ENCODE measurements at regions not wholly inside any gene's neighbourhood (a gene's known extent, or its start where the extent isn't known, plus 50 kb on each side); places are given as distances from the start of the nearest gene placed in this dataset.

GRCh38 chr14:30445011-30445793, 113.8 kb upstream of the G2E3 start:
- H3K4me3 Mint-ChIP-seq = no peak overlapping the region
- H3K4me2 ChIP-seq = no peak overlapping the region

DNA sequence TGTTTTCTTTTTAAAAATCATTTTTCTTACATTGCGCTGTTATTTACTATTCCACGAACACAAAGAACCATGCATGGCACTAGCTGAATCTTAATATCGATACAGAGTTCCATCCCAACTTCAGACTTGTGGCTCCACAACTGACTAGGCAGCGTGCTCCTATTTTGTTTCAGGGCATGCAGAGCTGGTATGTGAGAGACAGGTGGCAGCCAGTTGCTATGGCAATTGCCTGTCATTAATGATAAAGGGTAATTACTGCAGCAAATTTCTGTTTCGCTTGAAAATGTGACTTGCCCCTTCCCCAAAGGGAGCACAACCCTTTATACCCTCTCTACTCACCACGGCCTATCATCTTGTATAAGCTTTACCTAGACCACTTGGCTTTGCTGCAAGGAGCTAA, 113.1 kb upstream of the G2E3 start:
- H3K4me3 Mint-ChIP-seq = no peak overlapping the region
- H3K9me3 Mint-ChIP-seq = no peaks in the 10 kb centered on the region
- H3K4me1 Mint-ChIP-seq = 0 out of 3 replicates have a peak, but pooled peaks cover 4% of the 10 kb centered on the region
- no peaks in the 10 kb centered on the region for H3K27me3 ChIP-seq (ENCODE audit: insufficient read depth)
- peaks cover 6% of the 10 kb centered on the region for H3K4me1 ChIP-seq (ENCODE audit: insufficient read depth)
- H3K27ac ChIP-seq (ENCODE audit: low read depth) = no peak overlapping the region
- no peak overlapping the region for H3K4me2 ChIP-seq
- no peaks in the 10 kb centered on the region for H3K36me3 Mint-ChIP-seq (ENCODE audit: low read depth)
- H3K4me3 ChIP-seq = no peak overlapping the region
- no peaks in the 10 kb centered on the region for H3K79me2 ChIP-seq (replicated peaks; ENCODE audit: insufficient read depth)
- no peaks in the 10 kb centered on the region for H3K36me3 ChIP-seq (ENCODE audit: insufficient read depth)
- H3K9me2 ChIP-seq (ENCODE audit: insufficient read depth) = no peaks in the 10 kb centered on the region
- ATAC-seq (no peak), DNase-seq (ENCODE audit: low spot score) (no peak)
- H3F3A ChIP-seq (replicated peaks; ENCODE audit: low read depth) = no peaks in the 10 kb centered on the region
- H2AFZ ChIP-seq = no peak overlapping the region
- H3K27ac Mint-ChIP-seq = no peak overlapping the region
- H4K20me1 ChIP-seq (replicated peaks; ENCODE audit: insufficient read depth) = no peaks in the 10 kb centered on the region
- H3K27me3 Mint-ChIP-seq (ENCODE audit: insufficient read depth, low read depth, poor library complexity) = no peaks in the 10 kb centered on the region
- TF ChIP-seq JUNB (IDR thresholded peaks at IDR 0.05; ENCODE audit: unreplicated experiment) (no peak), ZNF114 (CRISPR knock-in tag; IDR thresholded peaks at IDR 0.05) (no peak), ZNF331 (CRISPR knock-in tag; IDR thresholded peaks at IDR 0.05; ENCODE audit: low read depth) (no peak), STAT1 (IDR thresholded peaks at IDR 0.05; ENCODE audit: unreplicated experiment) (no peak), CTCF (conservative IDR thresholded peaks at IDR 0.05; ENCODE audit: low read depth in 2 of 2) (no peak)
- TF ChIP-seq, protein P1, sequence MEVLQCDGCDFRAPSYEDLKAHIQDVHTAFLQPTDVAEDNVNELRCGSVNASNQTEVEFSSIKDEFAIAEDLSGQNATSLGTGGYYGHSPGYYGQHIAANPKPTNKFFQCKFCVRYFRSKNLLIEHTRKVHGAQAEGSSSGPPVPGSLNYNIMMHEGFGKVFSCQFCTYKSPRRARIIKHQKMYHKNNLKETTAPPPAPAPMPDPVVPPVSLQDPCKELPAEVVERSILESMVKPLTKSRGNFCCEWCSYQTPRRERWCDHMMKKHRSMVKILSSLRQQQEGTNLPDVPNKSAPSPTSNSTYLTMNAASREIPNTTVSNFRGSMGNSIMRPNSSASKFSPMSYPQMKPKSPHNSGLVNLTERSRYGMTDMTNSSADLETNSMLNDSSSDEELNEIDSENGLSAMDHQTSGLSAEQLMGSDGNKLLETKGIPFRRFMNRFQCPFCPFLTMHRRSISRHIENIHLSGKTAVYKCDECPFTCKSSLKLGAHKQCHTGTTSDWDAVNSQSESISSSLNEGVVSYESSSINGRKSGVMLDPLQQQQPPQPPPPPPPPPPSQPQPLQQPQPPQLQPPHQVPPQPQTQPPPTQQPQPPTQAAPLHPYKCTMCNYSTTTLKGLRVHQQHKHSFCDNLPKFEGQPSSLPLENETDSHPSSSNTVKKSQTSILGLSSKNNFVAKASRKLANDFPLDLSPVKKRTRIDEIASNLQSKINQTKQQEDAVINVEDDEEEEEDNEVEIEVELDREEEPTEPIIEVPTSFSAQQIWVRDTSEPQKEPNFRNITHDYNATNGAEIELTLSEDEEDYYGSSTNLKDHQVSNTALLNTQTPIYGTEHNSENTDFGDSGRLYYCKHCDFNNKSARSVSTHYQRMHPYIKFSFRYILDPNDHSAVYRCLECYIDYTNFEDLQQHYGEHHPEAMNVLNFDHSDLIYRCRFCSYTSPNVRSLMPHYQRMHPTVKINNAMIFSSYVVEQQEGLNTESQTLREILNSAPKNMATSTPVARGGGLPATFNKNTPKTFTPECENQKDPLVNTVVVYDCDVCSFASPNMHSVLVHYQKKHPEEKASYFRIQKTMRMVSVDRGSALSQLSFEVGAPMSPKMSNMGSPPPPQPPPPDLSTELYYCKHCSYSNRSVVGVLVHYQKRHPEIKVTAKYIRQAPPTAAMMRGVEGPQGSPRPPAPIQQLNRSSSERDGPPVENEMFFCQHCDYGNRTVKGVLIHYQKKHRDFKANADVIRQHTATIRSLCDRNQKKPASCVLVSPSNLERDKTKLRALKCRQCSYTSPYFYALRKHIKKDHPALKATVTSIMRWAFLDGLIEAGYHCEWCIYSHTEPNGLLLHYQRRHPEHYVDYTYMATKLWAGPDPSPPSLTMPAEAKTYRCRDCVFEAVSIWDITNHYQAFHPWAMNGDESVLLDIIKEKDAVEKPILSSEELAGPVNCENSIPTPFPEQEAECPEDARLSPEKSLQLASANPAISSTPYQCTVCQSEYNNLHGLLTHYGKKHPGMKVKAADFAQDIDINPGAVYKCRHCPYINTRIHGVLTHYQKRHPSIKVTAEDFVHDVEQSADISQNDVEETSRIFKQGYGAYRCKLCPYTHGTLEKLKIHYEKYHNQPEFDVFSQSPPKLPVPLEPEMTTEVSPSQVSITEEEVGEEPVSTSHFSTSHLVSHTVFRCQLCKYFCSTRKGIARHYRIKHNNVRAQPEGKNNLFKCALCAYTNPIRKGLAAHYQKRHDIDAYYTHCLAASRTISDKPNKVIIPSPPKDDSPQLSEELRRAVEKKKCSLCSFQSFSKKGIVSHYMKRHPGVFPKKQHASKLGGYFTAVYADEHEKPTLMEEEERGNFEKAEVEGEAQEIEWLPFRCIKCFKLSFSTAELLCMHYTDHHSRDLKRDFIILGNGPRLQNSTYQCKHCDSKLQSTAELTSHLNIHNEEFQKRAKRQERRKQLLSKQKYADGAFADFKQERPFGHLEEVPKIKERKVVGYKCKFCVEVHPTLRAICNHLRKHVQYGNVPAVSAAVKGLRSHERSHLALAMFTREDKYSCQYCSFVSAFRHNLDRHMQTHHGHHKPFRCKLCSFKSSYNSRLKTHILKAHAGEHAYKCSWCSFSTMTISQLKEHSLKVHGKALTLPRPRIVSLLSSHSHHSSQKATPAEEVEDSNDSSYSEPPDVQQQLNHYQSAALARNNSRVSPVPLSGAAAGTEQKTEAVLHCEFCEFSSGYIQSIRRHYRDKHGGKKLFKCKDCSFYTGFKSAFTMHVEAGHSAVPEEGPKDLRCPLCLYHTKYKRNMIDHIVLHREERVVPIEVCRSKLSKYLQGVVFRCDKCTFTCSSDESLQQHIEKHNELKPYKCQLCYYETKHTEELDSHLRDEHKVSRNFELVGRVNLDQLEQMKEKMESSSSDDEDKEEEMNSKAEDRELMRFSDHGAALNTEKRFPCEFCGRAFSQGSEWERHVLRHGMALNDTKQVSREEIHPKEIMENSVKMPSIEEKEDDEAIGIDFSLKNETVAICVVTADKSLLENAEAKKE (CRISPR knock-in tag; IDR thresholded peaks at IDR 0.05) = no peak

More at GRCh38 chr14:30445011-30445793, 113.8 kb upstream of the G2E3 start:
- no peaks in the 10 kb centered on the region for H3K27me3 ChIP-seq (ENCODE audit: insufficient read depth)
- no peaks in the 10 kb centered on the region for H3K9me2 ChIP-seq (ENCODE audit: insufficient read depth)
- Mint-ChIP-seq H3K36me3 (ENCODE audit: low read depth) (no peaks in the 10 kb centered on the region), H3K27me3 (ENCODE audit: insufficient read depth, low read depth, poor library complexity) (no peaks in the 10 kb centered on the region), H3K9me3 (no peaks in the 10 kb centered on the region), H3K27ac (no peak overlapping the region), H3K4me1 (no peaks in the 10 kb centered on the region)
- no peak overlapping the region for H3K27ac ChIP-seq (ENCODE audit: low read depth)
- ATAC-seq (no peak), DNase-seq (ENCODE audit: low spot score) (no peak)
- H2AFZ ChIP-seq = no peak overlapping the region
- peaks cover 6% of the 10 kb centered on the region for H3K4me1 ChIP-seq (ENCODE audit: insufficient read depth)
- H3F3A ChIP-seq (replicated peaks; ENCODE audit: low read depth) = no peaks in the 10 kb centered on the region
- H4K20me1 ChIP-seq (replicated peaks; ENCODE audit: insufficient read depth) = no peaks in the 10 kb centered on the region
- no peaks in the 10 kb centered on the region for H3K36me3 ChIP-seq (ENCODE audit: insufficient read depth)
- TF ChIP-seq NANOG (IDR thresholded peaks at IDR 0.05; ENCODE audit: borderline replicate concordance) (no peak), CTCF (conservative IDR thresholded peaks at IDR 0.05; ENCODE audit: low read depth in 2 of 2) (no peak)
- no peaks in the 10 kb centered on the region for H3K79me2 ChIP-seq (replicated peaks; ENCODE audit: insufficient read depth)
- H3K4me3 ChIP-seq = no peak overlapping the region

Measured in GM23338 (cell line).